GM23338 (cell line): ENCODE measurements at regions not wholly inside any gene's neighbourhood (a gene's known extent, or its start where the extent isn't known, plus 50 kb on each side); places are given as distances from the start of the nearest gene placed in this dataset.

Source experiments
- ATAC-seq: fragments of 200-7000 bp; cut with Tn5 transposase; 3 replicates; pipeline ENCODE4 v1.9.1; 2020
- DNase-seq: peaks from one replicate; pipeline ENCODE4 v3.0.0-alpha.2; 2015; ENCODE audit warnings: low spot score
- H2AFZ ChIP-seq: fragments of 200-600 bp; sonication (generic); 2 replicates; pipeline ENCODE4 v1.8.0; 2016; ENCODE audit warnings: antibody characterized with exemption, mild to moderate bottlenecking, moderate library complexity
- H3F3A ChIP-seq: fragments of 200-600 bp; sonication (generic); replicated peaks from 2 replicates; pipeline ENCODE4 v1.8.0; 2017; ENCODE audit warnings: antibody characterized with exemption, mixed run types, low read depth
- H3K27ac ChIP-seq: fragments of 200-600 bp; sonication (generic); 2 replicates; pipeline ENCODE4 v1.6.1; 2016; ENCODE audit warnings: low read depth
- H3K27me3 ChIP-seq: fragments of 200-600 bp; sonication (generic); 2 replicates; pipeline ENCODE4 v1.8.0; 2016; ENCODE audit warnings: mild to moderate bottlenecking, mixed run types, moderate library complexity; ENCODE audit not compliant: insufficient read depth
- H3K36me3 ChIP-seq: fragments of 200-600 bp; sonication (generic); 2 replicates; pipeline ENCODE4 v1.8.0; 2016; ENCODE audit warnings: mild to moderate bottlenecking; ENCODE audit not compliant: insufficient read depth
- H3K4me1 ChIP-seq: fragments of 200-600 bp; sonication (generic); 2 replicates; pipeline ENCODE4 v1.8.0; 2016; ENCODE audit warnings: mild to moderate bottlenecking, moderate library complexity; ENCODE audit not compliant: insufficient read depth
- H3K4me2 ChIP-seq: fragments of 200-600 bp; sonication (generic); 2 replicates; pipeline ENCODE4 v1.7.1; 2017; ENCODE audit warnings: mixed run types
- H3K4me3 ChIP-seq: fragments of 200-600 bp; sonication (generic); 2 replicates; pipeline ENCODE4 v1.6.1; 2016; ENCODE audit warnings: mixed run types
- H3K79me2 ChIP-seq: fragments of 200-600 bp; sonication (generic); replicated peaks from 2 replicates; pipeline ENCODE4 v1.8.0; 2017; ENCODE audit warnings: mild to moderate bottlenecking; ENCODE audit not compliant: insufficient read depth
- H3K9me2 ChIP-seq: fragments of 200-600 bp; sonication (generic); 2 replicates; pipeline ENCODE4 v1.8.0; 2017; ENCODE audit not compliant: insufficient read depth
- H4K20me1 ChIP-seq: fragments of 200-600 bp; sonication (generic); replicated peaks from 2 replicates; pipeline ENCODE4 v1.8.0; 2017; ENCODE audit warnings: mild to moderate bottlenecking; ENCODE audit not compliant: insufficient read depth
- H3K27ac Mint-ChIP-seq: 2 replicates; pipeline ENCODE4 v1.8.0; 2020; ENCODE audit warnings: inconsistent platforms, mild to moderate bottlenecking, moderate library complexity, mixed read lengths
- H3K27me3 Mint-ChIP-seq: 3 replicates; pipeline ENCODE4 v1.8.0; 2022; ENCODE audit warnings: low read depth, mild to moderate bottlenecking, moderate library complexity, mixed read lengths, inconsistent platforms; ENCODE audit not compliant: insufficient read depth, poor library complexity
- H3K36me3 Mint-ChIP-seq: 3 replicates; pipeline ENCODE4 v1.8.0; 2021; ENCODE audit warnings: low read depth, mild to moderate bottlenecking, inconsistent platforms, moderate library complexity, mixed read lengths
- H3K4me1 Mint-ChIP-seq: 3 replicates; pipeline ENCODE4 v1.8.0; 2020; ENCODE audit warnings: mild to moderate bottlenecking, inconsistent platforms, mixed read lengths
- H3K4me3 Mint-ChIP-seq: 3 replicates; pipeline ENCODE4 v1.8.0; 2021; ENCODE audit warnings: moderate library complexity, mild to moderate bottlenecking, inconsistent platforms, mixed read lengths
- H3K9me3 Mint-ChIP-seq: 3 replicates; pipeline ENCODE4 v1.8.0; 2020; ENCODE audit warnings: moderate library complexity, mild to moderate bottlenecking, inconsistent platforms, mixed read lengths
- CREB1 ChIP-seq: fragments of 250-450 bp; sonication (Bioruptor Pico); IDR thresholded peaks from 2 replicates; pipeline ENCODE4 v1.5.0; 2020; ENCODE audit warnings: low read depth, mild to moderate bottlenecking, moderate library complexity
- EZH2phosphoT487 ChIP-seq: fragments of 200-600 bp; sonication (generic); IDR thresholded peaks from one replicate; pipeline ENCODE4 v1.8.1; 2018; ENCODE audit warnings: antibody characterized with exemption; ENCODE audit not compliant: unreplicated experiment
- JUNB ChIP-seq: IDR thresholded peaks from one replicate; pipeline ENCODE4 v1.6.1; 2016; ENCODE audit warnings: antibody characterized with exemption; ENCODE audit not compliant: unreplicated experiment
- NANOG ChIP-seq: IDR thresholded peaks from 2 replicates; pipeline ENCODE4 v1.6.1; 2016; ENCODE audit warnings: antibody characterized with exemption, borderline replicate concordance
- STAT1 ChIP-seq: IDR thresholded peaks from one replicate; pipeline ENCODE4 v1.6.1; 2016; ENCODE audit warnings: antibody characterized with exemption; ENCODE audit not compliant: unreplicated experiment
- ZNF114 ChIP-seq: fragments of 250-450 bp; sonication (Bioruptor Pico); IDR thresholded peaks from 2 replicates; pipeline ENCODE4 v1.5.0; 2020; ENCODE audit warnings: mild to moderate bottlenecking, moderate library complexity
- ZNF331 ChIP-seq: fragments of 250-450 bp; sonication (Bioruptor Pico); IDR thresholded peaks from 2 replicates; pipeline ENCODE4 v1.5.0; 2020; ENCODE audit warnings: low read depth, mild to moderate bottlenecking, moderate library complexity
- TF ChIP-seq, protein P1 (sequence below): fragments of 250-450 bp; sonication (Bioruptor Pico); IDR thresholded peaks from 2 replicates; pipeline ENCODE4 v1.5.0; 2020; ENCODE audit warnings: mild to moderate bottlenecking, moderate library complexity
- TF ChIP-seq, protein P2 (sequence below): IDR thresholded peaks from 2 replicates; pipeline ENCODE4 v1.6.1; 2016; ENCODE audit warnings: antibody characterized with exemption
- TF ChIP-seq, protein P3 (sequence below): IDR thresholded peaks from one replicate; pipeline ENCODE4 v1.6.1; 2018; ENCODE audit warnings: antibody characterized with exemption; ENCODE audit not compliant: unreplicated experiment

DNA sequence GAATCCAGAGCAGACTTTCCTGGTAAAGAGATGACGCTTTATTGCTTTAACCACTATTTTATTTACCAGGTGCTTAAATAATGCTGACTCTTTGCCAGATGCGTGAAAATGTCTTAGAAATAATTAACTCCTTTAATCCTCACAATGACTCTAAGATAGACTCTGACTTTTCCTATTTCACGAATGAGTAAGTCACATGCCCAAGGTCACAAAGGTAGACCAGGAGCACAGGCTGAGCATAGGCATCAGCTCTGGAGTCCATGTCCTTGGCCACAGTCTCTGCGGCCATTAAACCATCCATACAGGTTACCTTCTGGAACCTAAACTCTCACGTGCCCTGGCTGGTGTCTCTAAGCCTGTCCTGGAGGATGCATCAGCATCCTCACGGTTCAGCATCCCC lies 87.3 kb downstream of the ERCC5 start:
- Histone ChIP-seq H3K27ac (no peak overlapping the region), H3K4me1 (0 out of 2 replicates have a peak, but pooled peaks cover 4% of the 10 kb centered on the region), H3K27me3 (no peaks in the 10 kb centered on the region), H3F3A (no peaks in the 10 kb centered on the region), H3K9me2 (no peaks in the 10 kb centered on the region), H3K4me3 (no peak overlapping the region), H4K20me1 (no peaks in the 10 kb centered on the region), H3K36me3 (no peaks in the 10 kb centered on the region), H3K79me2 (no peaks in the 10 kb centered on the region), H2AFZ (0 out of 2 replicates have a peak overlapping the region, but pooled peaks have one; percentile 38), H3K4me2 (no peak overlapping the region)
- DNase-seq (no peak), ATAC-seq (no peak)
- no peak overlapping the region for H3K27ac Mint-ChIP-seq
- H3K36me3 Mint-ChIP-seq = no peaks in the 10 kb centered on the region
- H3K4me1 Mint-ChIP-seq = peaks cover 4% of the 10 kb centered on the region; the same call in 2 of the 3 replicates
- no peaks in the 10 kb centered on the region for H3K9me3 Mint-ChIP-seq
- H3K27me3 Mint-ChIP-seq = peaks cover 2% of the 10 kb centered on the region
- H3K4me3 Mint-ChIP-seq = no peak overlapping the region
- no peak for TF ChIP-seq ZNF114 (CRISPR knock-in tag)
- no peak for TF ChIP-seq CREB1 (CRISPR knock-in tag)
- no peak for TF ChIP-seq NANOG
- TF ChIP-seq STAT1 = no peak
- TF ChIP-seq, protein P1, sequence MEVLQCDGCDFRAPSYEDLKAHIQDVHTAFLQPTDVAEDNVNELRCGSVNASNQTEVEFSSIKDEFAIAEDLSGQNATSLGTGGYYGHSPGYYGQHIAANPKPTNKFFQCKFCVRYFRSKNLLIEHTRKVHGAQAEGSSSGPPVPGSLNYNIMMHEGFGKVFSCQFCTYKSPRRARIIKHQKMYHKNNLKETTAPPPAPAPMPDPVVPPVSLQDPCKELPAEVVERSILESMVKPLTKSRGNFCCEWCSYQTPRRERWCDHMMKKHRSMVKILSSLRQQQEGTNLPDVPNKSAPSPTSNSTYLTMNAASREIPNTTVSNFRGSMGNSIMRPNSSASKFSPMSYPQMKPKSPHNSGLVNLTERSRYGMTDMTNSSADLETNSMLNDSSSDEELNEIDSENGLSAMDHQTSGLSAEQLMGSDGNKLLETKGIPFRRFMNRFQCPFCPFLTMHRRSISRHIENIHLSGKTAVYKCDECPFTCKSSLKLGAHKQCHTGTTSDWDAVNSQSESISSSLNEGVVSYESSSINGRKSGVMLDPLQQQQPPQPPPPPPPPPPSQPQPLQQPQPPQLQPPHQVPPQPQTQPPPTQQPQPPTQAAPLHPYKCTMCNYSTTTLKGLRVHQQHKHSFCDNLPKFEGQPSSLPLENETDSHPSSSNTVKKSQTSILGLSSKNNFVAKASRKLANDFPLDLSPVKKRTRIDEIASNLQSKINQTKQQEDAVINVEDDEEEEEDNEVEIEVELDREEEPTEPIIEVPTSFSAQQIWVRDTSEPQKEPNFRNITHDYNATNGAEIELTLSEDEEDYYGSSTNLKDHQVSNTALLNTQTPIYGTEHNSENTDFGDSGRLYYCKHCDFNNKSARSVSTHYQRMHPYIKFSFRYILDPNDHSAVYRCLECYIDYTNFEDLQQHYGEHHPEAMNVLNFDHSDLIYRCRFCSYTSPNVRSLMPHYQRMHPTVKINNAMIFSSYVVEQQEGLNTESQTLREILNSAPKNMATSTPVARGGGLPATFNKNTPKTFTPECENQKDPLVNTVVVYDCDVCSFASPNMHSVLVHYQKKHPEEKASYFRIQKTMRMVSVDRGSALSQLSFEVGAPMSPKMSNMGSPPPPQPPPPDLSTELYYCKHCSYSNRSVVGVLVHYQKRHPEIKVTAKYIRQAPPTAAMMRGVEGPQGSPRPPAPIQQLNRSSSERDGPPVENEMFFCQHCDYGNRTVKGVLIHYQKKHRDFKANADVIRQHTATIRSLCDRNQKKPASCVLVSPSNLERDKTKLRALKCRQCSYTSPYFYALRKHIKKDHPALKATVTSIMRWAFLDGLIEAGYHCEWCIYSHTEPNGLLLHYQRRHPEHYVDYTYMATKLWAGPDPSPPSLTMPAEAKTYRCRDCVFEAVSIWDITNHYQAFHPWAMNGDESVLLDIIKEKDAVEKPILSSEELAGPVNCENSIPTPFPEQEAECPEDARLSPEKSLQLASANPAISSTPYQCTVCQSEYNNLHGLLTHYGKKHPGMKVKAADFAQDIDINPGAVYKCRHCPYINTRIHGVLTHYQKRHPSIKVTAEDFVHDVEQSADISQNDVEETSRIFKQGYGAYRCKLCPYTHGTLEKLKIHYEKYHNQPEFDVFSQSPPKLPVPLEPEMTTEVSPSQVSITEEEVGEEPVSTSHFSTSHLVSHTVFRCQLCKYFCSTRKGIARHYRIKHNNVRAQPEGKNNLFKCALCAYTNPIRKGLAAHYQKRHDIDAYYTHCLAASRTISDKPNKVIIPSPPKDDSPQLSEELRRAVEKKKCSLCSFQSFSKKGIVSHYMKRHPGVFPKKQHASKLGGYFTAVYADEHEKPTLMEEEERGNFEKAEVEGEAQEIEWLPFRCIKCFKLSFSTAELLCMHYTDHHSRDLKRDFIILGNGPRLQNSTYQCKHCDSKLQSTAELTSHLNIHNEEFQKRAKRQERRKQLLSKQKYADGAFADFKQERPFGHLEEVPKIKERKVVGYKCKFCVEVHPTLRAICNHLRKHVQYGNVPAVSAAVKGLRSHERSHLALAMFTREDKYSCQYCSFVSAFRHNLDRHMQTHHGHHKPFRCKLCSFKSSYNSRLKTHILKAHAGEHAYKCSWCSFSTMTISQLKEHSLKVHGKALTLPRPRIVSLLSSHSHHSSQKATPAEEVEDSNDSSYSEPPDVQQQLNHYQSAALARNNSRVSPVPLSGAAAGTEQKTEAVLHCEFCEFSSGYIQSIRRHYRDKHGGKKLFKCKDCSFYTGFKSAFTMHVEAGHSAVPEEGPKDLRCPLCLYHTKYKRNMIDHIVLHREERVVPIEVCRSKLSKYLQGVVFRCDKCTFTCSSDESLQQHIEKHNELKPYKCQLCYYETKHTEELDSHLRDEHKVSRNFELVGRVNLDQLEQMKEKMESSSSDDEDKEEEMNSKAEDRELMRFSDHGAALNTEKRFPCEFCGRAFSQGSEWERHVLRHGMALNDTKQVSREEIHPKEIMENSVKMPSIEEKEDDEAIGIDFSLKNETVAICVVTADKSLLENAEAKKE (CRISPR knock-in tag) = no peak
- TF ChIP-seq JUNB = no peak
- no peak for TF ChIP-seq EZH2phosphoT487

DNA sequence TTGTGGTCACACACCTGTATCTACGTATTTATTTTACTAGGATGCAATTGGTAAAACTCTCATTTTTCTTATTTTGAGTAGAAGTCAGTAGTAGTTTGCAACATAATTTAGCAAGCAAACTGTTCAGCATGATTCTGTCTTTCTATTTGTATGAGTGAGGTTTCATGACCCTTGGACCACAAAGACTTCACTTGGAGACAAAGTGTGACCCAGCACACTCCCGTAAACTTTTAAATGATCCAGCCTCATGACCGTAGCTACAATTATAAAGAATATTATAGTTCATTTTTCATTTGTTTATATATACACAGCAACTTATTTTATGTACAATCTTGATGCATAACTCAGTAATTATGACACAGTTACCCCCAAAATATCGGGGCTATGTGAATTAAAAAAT lies 86.5 kb downstream of the ERCC5 start:
- H2AFZ ChIP-seq = no peak overlapping the region
- Mint-ChIP-seq H3K27ac (no peak overlapping the region), H3K4me3 (no peak overlapping the region), H3K27me3 (no peaks in the 10 kb centered on the region), H3K4me1 (peaks cover 4% of the 10 kb centered on the region), H3K36me3 (no peaks in the 10 kb centered on the region), H3K9me3 (no peaks in the 10 kb centered on the region)
- no peak for DNase-seq
- H3K79me2 ChIP-seq = no peaks in the 10 kb centered on the region
- 0 out of 2 replicates have a peak, but pooled peaks cover 4% of the 10 kb centered on the region for H3K4me1 ChIP-seq
- H3F3A ChIP-seq = no peaks in the 10 kb centered on the region
- H3K27me3 ChIP-seq = no peaks in the 10 kb centered on the region
- no peaks in the 10 kb centered on the region for H3K36me3 ChIP-seq
- H3K27ac ChIP-seq = no peak overlapping the region
- no peak overlapping the region for H3K4me3 ChIP-seq
- H3K4me2 ChIP-seq = no peak overlapping the region
- H3K9me2 ChIP-seq = no peaks in the 10 kb centered on the region
- no peak for ATAC-seq
- no peaks in the 10 kb centered on the region for H4K20me1 ChIP-seq
- TF ChIP-seq, protein P2, sequence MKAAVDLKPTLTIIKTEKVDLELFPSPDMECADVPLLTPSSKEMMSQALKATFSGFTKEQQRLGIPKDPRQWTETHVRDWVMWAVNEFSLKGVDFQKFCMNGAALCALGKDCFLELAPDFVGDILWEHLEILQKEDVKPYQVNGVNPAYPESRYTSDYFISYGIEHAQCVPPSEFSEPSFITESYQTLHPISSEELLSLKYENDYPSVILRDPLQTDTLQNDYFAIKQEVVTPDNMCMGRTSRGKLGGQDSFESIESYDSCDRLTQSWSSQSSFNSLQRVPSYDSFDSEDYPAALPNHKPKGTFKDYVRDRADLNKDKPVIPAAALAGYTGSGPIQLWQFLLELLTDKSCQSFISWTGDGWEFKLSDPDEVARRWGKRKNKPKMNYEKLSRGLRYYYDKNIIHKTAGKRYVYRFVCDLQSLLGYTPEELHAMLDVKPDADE = no peak
- TF ChIP-seq CREB1 (CRISPR knock-in tag) (no peak), NANOG (no peak), STAT1 (no peak), ZNF331 (CRISPR knock-in tag) (no peak)
- TF ChIP-seq, protein P3, sequence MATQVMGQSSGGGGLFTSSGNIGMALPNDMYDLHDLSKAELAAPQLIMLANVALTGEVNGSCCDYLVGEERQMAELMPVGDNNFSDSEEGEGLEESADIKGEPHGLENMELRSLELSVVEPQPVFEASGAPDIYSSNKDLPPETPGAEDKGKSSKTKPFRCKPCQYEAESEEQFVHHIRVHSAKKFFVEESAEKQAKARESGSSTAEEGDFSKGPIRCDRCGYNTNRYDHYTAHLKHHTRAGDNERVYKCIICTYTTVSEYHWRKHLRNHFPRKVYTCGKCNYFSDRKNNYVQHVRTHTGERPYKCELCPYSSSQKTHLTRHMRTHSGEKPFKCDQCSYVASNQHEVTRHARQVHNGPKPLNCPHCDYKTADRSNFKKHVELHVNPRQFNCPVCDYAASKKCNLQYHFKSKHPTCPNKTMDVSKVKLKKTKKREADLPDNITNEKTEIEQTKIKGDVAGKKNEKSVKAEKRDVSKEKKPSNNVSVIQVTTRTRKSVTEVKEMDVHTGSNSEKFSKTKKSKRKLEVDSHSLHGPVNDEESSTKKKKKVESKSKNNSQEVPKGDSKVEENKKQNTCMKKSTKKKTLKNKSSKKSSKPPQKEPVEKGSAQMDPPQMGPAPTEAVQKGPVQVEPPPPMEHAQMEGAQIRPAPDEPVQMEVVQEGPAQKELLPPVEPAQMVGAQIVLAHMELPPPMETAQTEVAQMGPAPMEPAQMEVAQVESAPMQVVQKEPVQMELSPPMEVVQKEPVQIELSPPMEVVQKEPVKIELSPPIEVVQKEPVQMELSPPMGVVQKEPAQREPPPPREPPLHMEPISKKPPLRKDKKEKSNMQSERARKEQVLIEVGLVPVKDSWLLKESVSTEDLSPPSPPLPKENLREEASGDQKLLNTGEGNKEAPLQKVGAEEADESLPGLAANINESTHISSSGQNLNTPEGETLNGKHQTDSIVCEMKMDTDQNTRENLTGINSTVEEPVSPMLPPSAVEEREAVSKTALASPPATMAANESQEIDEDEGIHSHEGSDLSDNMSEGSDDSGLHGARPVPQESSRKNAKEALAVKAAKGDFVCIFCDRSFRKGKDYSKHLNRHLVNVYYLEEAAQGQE = no peak
